ENCODE measurements at regions not wholly inside any gene's neighbourhood (a gene's known extent, or its start where the extent isn't known, plus 50 kb on each side); places are given as distances from the start of the nearest gene placed in this dataset.

- intact Hi-C loops (cut with DNase I; ENCODE audit: low total_unique reads) = no loop called here
- WGBS, 2 donors (ENCODE audit: low coverage in 1 of 2) = 80 to 88% methylated on average over 1 to 3 of the region's 3 CpGs
- in situ Hi-C loops (cut with MboI; ENCODE audit: low pct_ligation_motif_present in 1 of 4, low pct_unique_long_range_greater_than_20kb in 1 of 4, low sequenced_read_pairs in 3 of 4) = no loop called here
- Histone ChIP-seq H3K4me3 (no peak overlapping the region), H3K36me3 (no peaks in the 10 kb centered on the region), H3K9me3 (no peaks in the 10 kb centered on the region), H3K4me1 (peaks cover 0 to 6% (median 0%) of the 10 kb centered on the region in 4 donors), H3K27ac (no peak overlapping the region), H3K27me3 (peaks cover 11% of the 10 kb centered on the region)
- TF ChIP-seq POLR2A (IDR thresholded peaks at IDR 0.05) (no peak), POLR2AphosphoS5 (IDR thresholded peaks at IDR 0.05) (no peak), EP300 (IDR thresholded peaks at IDR 0.05; ENCODE audit: low read depth) (no peak), CTCF (IDR thresholded peaks at IDR 0.05) (no peak)
- DNase-seq = no peak
Measured at GRCh38 chr10:120014031-120014430, 121.5 kb downstream of the SEC23IP start.

- Histone ChIP-seq H3K27me3 (peaks cover 11% of the 10 kb centered on the region), H3K4me3 (no peak overlapping the region), H3K27ac (no peak overlapping the region), H3K36me3 (no peaks in the 10 kb centered on the region), H3K9me3 (no peaks in the 10 kb centered on the region), H3K4me1 (peaks cover 0 to 6% (median 0%) of the 10 kb centered on the region in 4 donors)
- DNase-seq = no peak
- TF ChIP-seq POLR2A (IDR thresholded peaks at IDR 0.05) (no peak), CTCF (IDR thresholded peaks at IDR 0.05) (no peak), EP300 (IDR thresholded peaks at IDR 0.05; ENCODE audit: low read depth) (no peak), POLR2AphosphoS5 (IDR thresholded peaks at IDR 0.05) (no peak)
- in situ Hi-C loops (cut with MboI; ENCODE audit: low pct_ligation_motif_present in 1 of 4, low pct_unique_long_range_greater_than_20kb in 1 of 4, low sequenced_read_pairs in 3 of 4) = no loop called here
- intact Hi-C loops (cut with DNase I; ENCODE audit: low total_unique reads) = no loop called here
- WGBS, 2 donors (ENCODE audit: low coverage in 1 of 2) = 94 to 98% methylated on average over 5 of the region's 5 CpGs
Measured at GRCh38 chr10:120015064-120015463, 122.5 kb downstream of the SEC23IP start.

GRCh38 chr10:120016906-120017305 is 124.4 kb downstream of the SEC23IP start:
- DNase-seq = no peak
- TF ChIP-seq POLR2A (IDR thresholded peaks at IDR 0.05) = no peak
- no peak for TF ChIP-seq POLR2AphosphoS5 (IDR thresholded peaks at IDR 0.05)
- no peak for TF ChIP-seq CTCF (IDR thresholded peaks at IDR 0.05)
- TF ChIP-seq EP300 (IDR thresholded peaks at IDR 0.05; ENCODE audit: low read depth) = no peak
- Histone ChIP-seq H3K9me3 (no peaks in the 10 kb centered on the region), H3K27me3 (peaks cover 4% of the 10 kb centered on the region), H3K36me3 (no peaks in the 10 kb centered on the region), H3K27ac (no peak overlapping the region), H3K4me3 (no peak overlapping the region), H3K4me1 (peaks cover 0 to under 1% (median 0%) of the 10 kb centered on the region in 4 donors)
- intact Hi-C loops (cut with DNase I; ENCODE audit: low total_unique reads) (no loop called here), in situ Hi-C loops (cut with MboI; ENCODE audit: low pct_ligation_motif_present in 1 of 4, low pct_unique_long_range_greater_than_20kb in 1 of 4, low sequenced_read_pairs in 3 of 4) (no loop called here)
- WGBS, 2 donors (ENCODE audit: low coverage in 1 of 2) = 89 to 92% methylated on average over 1 of the region's 1 CpG

- WGBS, 2 donors (ENCODE audit: low coverage in 1 of 2) = 55 to 70% methylated on average over 2 to 6 of the region's 6 CpGs
- H3K4me1 ChIP-seq = no peaks in the 10 kb centered on the region
- no peaks in the 10 kb centered on the region for H3K36me3 ChIP-seq
- no peak overlapping the region for H3K27ac ChIP-seq
- H3K27me3 ChIP-seq = no peaks in the 10 kb centered on the region
- in situ Hi-C loops (cut with MboI; ENCODE audit: low pct_ligation_motif_present in 1 of 4, low pct_unique_long_range_greater_than_20kb in 1 of 4, low sequenced_read_pairs in 3 of 4) (no loop called here), intact Hi-C loops (cut with DNase I; ENCODE audit: low total_unique reads) (no loop called here)
- H3K4me3 ChIP-seq = no peak overlapping the region
- no peaks in the 10 kb centered on the region for H3K9me3 ChIP-seq
- TF ChIP-seq CTCF (IDR thresholded peaks at IDR 0.05) (no peak), EP300 (IDR thresholded peaks at IDR 0.05; ENCODE audit: low read depth) (no peak), POLR2A (IDR thresholded peaks at IDR 0.05) (no peak), POLR2AphosphoS5 (IDR thresholded peaks at IDR 0.05) (no peak)
- DNase-seq = no peak
Measured at GRCh38 chr10:120017733-120018417, 125.3 kb downstream of the SEC23IP start.
